HUES48 (cell line): ENCODE measurements at regions not wholly inside any gene's neighbourhood (a gene's known extent, or its start where the extent isn't known, plus 50 kb on each side); places are given as distances from the start of the nearest gene placed in this dataset.
"Not testable (repeated sequence)": the region's sequence is repeated elsewhere in the genome, so short reads cannot be mapped to it uniquely, and the experiment has no call there.

ENCODE experiments used
- H3K27ac ChIP-seq: one replicate; pipeline ENCODE4 v1.7.0; 2013; ENCODE audit warnings: low read depth, low read length, inconsistent platforms
- H3K27me3 ChIP-seq: 2 replicates; pipeline ENCODE4 v1.6.1; 2013; ENCODE audit warnings: mild to moderate bottlenecking, low read length; ENCODE audit not compliant: control insufficient read depth, insufficient read depth
- H3K36me3 ChIP-seq: 2 replicates; pipeline ENCODE4 v1.6.1; 2013; ENCODE audit warnings: low read length; ENCODE audit not compliant: control insufficient read depth, insufficient read depth
- H3K4me1 ChIP-seq: 2 replicates; pipeline ENCODE4 v1.6.1; 2013; ENCODE audit warnings: mild to moderate bottlenecking, low read length; ENCODE audit not compliant: control insufficient read depth, insufficient read depth
- H3K4me3 ChIP-seq: 2 replicates; pipeline ENCODE4 v1.5.1; 2013; ENCODE audit warnings: mild to moderate bottlenecking, low read depth, low read length
- H3K9ac ChIP-seq: 2 replicates; pipeline ENCODE4 v1.6.1; 2013; ENCODE audit warnings: mild to moderate bottlenecking, low read depth, low read length, moderate library complexity
- H3K9me3 ChIP-seq: 2 replicates; pipeline ENCODE4 v1.6.1; 2013; ENCODE audit warnings: low read length; ENCODE audit not compliant: control insufficient read depth, insufficient read depth

DNA sequence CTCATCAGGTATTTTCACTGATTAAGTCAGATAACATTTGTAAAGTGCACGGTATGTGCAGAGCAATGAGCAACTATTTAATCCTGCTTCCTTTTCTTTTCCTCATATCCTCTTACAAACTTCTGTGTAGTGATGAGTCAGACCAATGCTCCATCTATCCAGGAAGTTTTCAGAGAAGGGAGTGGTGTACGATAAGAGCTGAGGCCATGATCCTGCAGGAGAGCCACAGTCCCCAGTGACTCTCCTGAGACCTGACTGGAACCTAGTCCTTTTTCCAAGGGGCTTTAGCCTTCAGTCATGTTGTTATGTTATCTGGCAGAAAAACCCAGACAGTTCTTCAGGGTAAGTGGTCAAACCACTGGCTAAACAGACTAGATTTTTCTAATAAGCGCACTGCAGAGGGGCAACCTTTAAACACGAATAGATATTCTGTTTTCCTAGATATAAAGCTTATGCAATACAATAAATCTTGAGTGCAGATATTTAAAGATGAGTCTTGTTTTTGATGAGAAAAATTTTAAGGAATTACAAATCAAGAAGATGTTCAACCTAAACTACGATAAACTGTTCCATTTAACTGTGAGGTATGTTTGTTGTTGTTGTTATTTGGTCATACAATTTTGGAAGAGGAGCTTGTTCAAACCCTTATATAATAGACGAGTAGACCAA, 110.5 kb upstream of the RAP2B start:
- Histone ChIP-seq H3K4me3 (no peak overlapping the region), H3K27me3 (no peaks in the 10 kb centered on the region), H3K9me3 (no peaks in the 10 kb centered on the region), H3K4me1 (no peaks in the 10 kb centered on the region), H3K36me3 (no peaks in the 10 kb centered on the region), H3K27ac (no peak overlapping the region), H3K9ac (no peak overlapping the region)

DNA sequence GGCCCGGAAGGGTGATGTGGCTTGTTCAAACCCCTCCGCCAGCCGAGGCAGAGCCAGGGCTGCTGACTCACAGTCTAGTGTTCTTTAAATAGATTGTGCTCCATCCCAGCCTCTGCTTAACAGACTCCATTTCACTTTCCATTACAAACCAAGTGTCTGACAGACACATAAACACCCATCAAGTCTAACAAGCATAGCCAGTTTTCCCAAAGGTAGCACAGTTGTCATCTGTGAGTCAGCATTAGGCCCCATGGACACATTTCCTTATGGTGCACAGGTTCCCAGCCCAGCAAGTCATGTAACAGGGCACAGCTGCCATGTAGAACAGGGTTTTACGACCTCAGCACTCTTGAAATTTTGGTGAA, 109.9 kb upstream of the RAP2B start:
- Histone ChIP-seq H3K9ac (no peak overlapping the region), H3K4me3 (no peak overlapping the region), H3K27me3 (no peaks in the 10 kb centered on the region), H3K36me3 (no peaks in the 10 kb centered on the region), H3K4me1 (no peaks in the 10 kb centered on the region), H3K27ac (no peak overlapping the region), H3K9me3 (no peaks in the 10 kb centered on the region)

DNA sequence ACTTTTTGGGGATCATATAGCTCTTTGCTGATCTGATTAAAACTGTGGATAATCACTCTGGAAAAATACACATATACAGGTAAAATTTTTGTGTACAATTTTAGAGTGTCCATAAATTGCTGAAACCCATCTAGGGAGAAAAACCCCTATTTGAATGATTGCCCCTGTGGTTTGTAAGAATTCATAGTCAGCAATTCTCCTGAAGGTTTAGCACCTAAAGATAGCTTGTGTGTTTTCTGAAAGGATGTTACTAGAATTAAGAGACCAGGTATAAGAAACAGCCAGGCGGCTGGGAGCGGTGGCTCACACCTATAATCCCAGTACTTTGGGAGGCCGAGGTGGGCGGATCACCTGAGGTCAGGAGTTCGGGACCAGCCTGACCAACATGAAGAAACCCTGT, 106.8 kb upstream of the RAP2B start:
- Histone ChIP-seq H3K4me1 (no peaks in the 10 kb centered on the region), H3K27ac (no peak overlapping the region), H3K4me3 (no peak overlapping the region), H3K27me3 (no peaks in the 10 kb centered on the region), H3K36me3 (no peaks in the 10 kb centered on the region), H3K9me3 (no peaks in the 10 kb centered on the region), H3K9ac (no peak overlapping the region)

GRCh38 chr3:153055779-153056178, 106.2 kb upstream of the RAP2B start:
- Histone ChIP-seq H3K27me3 (no peaks in the 10 kb centered on the region), H3K4me3 (no peak overlapping the region), H3K4me1 (no peaks in the 10 kb centered on the region), H3K27ac (no peak overlapping the region), H3K9me3 (no peaks in the 10 kb centered on the region), H3K36me3 (no peaks in the 10 kb centered on the region), H3K9ac (no peak overlapping the region)

DNA sequence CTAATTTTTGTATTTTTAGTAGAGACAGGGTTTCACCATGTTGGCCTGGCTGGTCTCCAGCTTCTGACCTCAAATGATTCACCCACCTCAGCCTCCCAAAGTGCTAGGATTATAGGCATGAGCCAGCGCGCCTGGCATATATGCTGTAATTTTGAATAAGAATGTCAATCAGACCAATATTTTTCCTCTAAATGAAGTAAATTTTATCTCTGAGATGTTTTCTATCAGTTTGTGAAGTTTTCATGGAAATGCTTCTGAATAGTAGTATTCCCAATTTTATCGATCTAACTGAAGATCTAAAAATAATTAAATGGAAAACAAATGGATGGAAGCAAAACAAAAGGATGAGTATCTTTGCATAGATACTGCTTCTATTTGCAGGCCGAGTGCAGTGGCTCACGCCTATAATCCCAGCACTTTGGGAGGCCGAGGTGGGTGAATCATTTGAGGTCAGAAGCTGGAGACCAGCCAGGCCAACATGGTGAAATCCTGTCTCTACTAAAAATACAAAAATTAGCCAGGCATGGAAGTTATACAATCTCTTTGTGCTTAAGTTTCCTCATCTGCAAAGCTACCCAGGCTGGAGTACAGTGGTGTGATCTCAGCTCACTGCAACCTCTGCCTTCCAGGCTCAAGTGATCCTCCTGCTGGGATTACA, 103.9 kb upstream of the RAP2B start:
- not testable (repeated sequence) for H3K4me1 ChIP-seq, H3K9me3 ChIP-seq, H3K27ac ChIP-seq, H3K9ac ChIP-seq, H3K4me3 ChIP-seq, H3K36me3 ChIP-seq, H3K27me3 ChIP-seq

- H3K9me3 ChIP-seq: no peaks in the 10 kb centered on the region
- no peaks in the 10 kb centered on the region for H3K27me3 ChIP-seq
- H3K9ac ChIP-seq: no peak overlapping the region
- no peaks in the 10 kb centered on the region for H3K36me3 ChIP-seq
- no peaks in the 10 kb centered on the region for H3K4me1 ChIP-seq
- no peak overlapping the region for H3K27ac ChIP-seq
- no peak overlapping the region for H3K4me3 ChIP-seq
Measured at GRCh38 chr3:153060346-153060745, 101.7 kb upstream of the RAP2B start.

DNA sequence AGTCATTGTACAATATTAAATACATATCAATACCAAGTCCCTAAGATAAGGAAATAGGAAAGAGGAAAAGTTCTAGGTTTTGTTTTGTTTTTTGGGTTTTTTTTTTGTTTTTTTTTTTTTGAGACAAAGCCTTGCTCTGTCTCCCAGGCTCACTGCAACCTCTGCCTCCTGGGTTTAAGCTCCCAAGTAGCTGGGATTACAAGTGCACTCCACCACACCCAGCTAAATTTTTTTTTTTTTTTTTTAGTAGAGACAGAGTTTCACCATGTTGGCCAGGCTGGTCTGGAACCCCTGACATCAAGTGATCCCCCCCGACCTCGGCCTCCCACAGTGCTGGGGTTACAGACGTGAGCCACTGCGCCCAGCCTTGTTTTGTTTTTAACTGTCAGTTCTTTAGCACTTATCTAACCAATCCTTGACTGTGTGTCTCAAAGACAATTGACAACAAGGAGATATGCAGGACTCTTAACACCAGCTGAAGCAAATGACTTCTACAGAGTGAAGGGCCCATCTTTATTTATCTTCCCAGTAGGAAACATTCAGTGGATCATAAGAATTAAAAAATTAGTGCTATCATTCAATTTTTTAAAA, 100.0 kb upstream of the RAP2B start:
- no peaks in the 10 kb centered on the region for H3K9me3 ChIP-seq
- no peak overlapping the region for H3K4me3 ChIP-seq
- H3K9ac ChIP-seq: no peak overlapping the region
- H3K27me3 ChIP-seq: no peaks in the 10 kb centered on the region
- no peaks in the 10 kb centered on the region for H3K36me3 ChIP-seq
- H3K27ac ChIP-seq: no peak overlapping the region
- no peaks in the 10 kb centered on the region for H3K4me1 ChIP-seq

- Histone ChIP-seq H3K4me1 (no peaks in the 10 kb centered on the region), H3K27ac (no peak overlapping the region), H3K36me3 (no peaks in the 10 kb centered on the region), H3K9ac (no peak overlapping the region), H3K27me3 (no peaks in the 10 kb centered on the region), H3K9me3 (no peaks in the 10 kb centered on the region), H3K4me3 (no peak overlapping the region)
Measured at GRCh38 chr3:153063337-153063736, 98.7 kb upstream of the RAP2B start.

- Histone ChIP-seq H3K27ac (no peak overlapping the region), H3K4me1 (no peaks in the 10 kb centered on the region), H3K9me3 (no peaks in the 10 kb centered on the region), H3K9ac (no peak overlapping the region), H3K36me3 (no peaks in the 10 kb centered on the region), H3K27me3 (no peaks in the 10 kb centered on the region), H3K4me3 (no peak overlapping the region)
Measured at GRCh38 chr3:153066983-153067382, 95.0 kb upstream of the RAP2B start.

- no peaks in the 10 kb centered on the region for H3K4me1 ChIP-seq
- no peaks in the 10 kb centered on the region for H3K36me3 ChIP-seq
- no peak overlapping the region for H3K9ac ChIP-seq
- no peaks in the 10 kb centered on the region for H3K9me3 ChIP-seq
- H3K27me3 ChIP-seq: no peaks in the 10 kb centered on the region
- no peak overlapping the region for H3K4me3 ChIP-seq
- no peak overlapping the region for H3K27ac ChIP-seq
Measured at GRCh38 chr3:153069598-153070510, 92.2 kb upstream of the RAP2B start.

DNA sequence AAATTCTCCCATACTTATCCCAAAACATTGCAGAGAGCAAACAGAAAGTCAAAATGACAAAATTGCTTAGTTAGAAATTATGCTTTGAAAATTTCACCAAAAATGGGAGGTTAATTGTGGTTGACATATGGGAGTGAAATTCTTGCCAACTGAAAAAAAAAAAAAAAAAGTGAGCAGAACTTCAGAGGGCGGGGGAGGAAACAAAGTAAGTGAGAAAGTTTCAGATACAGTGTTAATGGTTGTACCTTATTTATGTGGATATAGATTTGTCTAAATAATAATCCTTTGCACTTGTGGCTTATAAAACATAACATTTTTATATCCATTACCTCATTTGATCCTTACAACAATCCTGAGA, 91.5 kb upstream of the RAP2B start:
- no peak overlapping the region for H3K27ac ChIP-seq
- no peak overlapping the region for H3K4me3 ChIP-seq
- no peaks in the 10 kb centered on the region for H3K4me1 ChIP-seq
- no peaks in the 10 kb centered on the region for H3K27me3 ChIP-seq
- no peaks in the 10 kb centered on the region for H3K36me3 ChIP-seq
- no peaks in the 10 kb centered on the region for H3K9me3 ChIP-seq
- no peak overlapping the region for H3K9ac ChIP-seq
